ENCODE measurements at regions not wholly inside any gene's neighbourhood (a gene's known extent, or its start where the extent isn't known, plus 50 kb on each side); places are given as distances from the start of the nearest gene placed in this dataset.

- H4K20me1 ChIP-seq (replicated peaks; ENCODE audit: control insufficient read depth, insufficient read depth, low read length) = no peaks in the 10 kb centered on the region
- H3K27ac ChIP-seq (ENCODE audit: extremely low read depth, low read depth, low read length) = no peak overlapping the region
- H3K27me3 ChIP-seq (ENCODE audit: control insufficient read depth in 2 of 2, insufficient read depth in 2 of 2, low read length in 2 of 2) = peaks cover 5 to 13% of the 10 kb centered on the region in 2 experiments; a peak in 4 of 5 replicates
- H3K4me1 ChIP-seq (replicated peaks in 1 of 2; ENCODE audit: control insufficient read depth in 2 of 2, insufficient read depth in 2 of 2, low read length in 2 of 2) = no peaks in the 10 kb centered on the region
- H3K4me2 ChIP-seq (ENCODE audit: insufficient read depth, low read length) = no peak overlapping the region
- intact Hi-C loops (cut with micrococcal nuclease) = no loop called here
- no peak overlapping the region for H3K9ac ChIP-seq (ENCODE audit: insufficient read depth in 1 of 2, low read depth in 2 of 2, low read length in 2 of 2)
- ATAC-seq = peak; percentile 47; the same call in 2 of the 3 replicates
- H3K9me1 ChIP-seq (ENCODE audit: control insufficient read depth, insufficient read depth, low read length) = no peaks in the 10 kb centered on the region
- BruUV-seq (replicated peaks) = no TSS peak
- no peak overlapping the region for H3K4me3 ChIP-seq
- no peak for DNase-seq (ENCODE audit: extremely low read depth in 1 of 4, low spot score in 3 of 4)
- ChIA-PET POLR2A (no interaction called here), CTCF (ENCODE audit: low intra/inter-chr PET ratio) (no interaction called here)
- WGBS (ENCODE audit: insufficient coverage, low coverage, missing lambda C conversion rate) = 0% methylated on average over 2 of the region's 2 CpGs
- no peak overlapping the region for H2AFZ ChIP-seq (ENCODE audit: low read depth, low read length)
- no peaks in the 10 kb centered on the region for H3K36me3 ChIP-seq (ENCODE audit: control insufficient read depth, insufficient read depth, low read length)
- H3K79me2 ChIP-seq (ENCODE audit: control insufficient read depth, insufficient read depth, low read length) = no peaks in the 10 kb centered on the region
- FAIRE-seq = no peak
- no peaks in the 10 kb centered on the region for H3K9me3 ChIP-seq (replicated peaks; ENCODE audit: control insufficient read depth, insufficient read depth, low read depth, low read length)
- in situ Hi-C loops (cut with MboI) = no loop called here
- peak; percentile 91 for TF ChIP-seq NR2C1 (IDR thresholded peaks at IDR 0.05)
- peak; percentile 93 for TF ChIP-seq NR2C1 (tag; IDR thresholded peaks at IDR 0.05)
- no peak for TF ChIP-seq RBM39 (optimal IDR thresholded peaks at IDR 0.05; ENCODE audit: low read depth, low read length)
- no peak for TF ChIP-seq KAT8 (IDR thresholded peaks at IDR 0.05; ENCODE audit: low read depth)
- TF ChIP-seq, protein P1, sequence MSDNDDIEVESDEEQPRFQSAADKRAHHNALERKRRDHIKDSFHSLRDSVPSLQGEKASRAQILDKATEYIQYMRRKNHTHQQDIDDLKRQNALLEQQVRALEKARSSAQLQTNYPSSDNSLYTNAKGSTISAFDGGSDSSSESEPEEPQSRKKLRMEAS (CRISPR knock-in tag; IDR thresholded peaks at IDR 0.05) = no peak
- peak; percentile 74 for TF ChIP-seq ZBTB40 (IDR thresholded peaks at IDR 0.05)
- TF ChIP-seq ZBTB40 (CRISPR knock-in tag; IDR thresholded peaks at IDR 0.05) = no peak
- TF ChIP-seq RFX1 (IDR thresholded peaks at IDR 0.05) = peak; percentile 71
- TF ChIP-seq ESRRA (IDR thresholded peaks at IDR 0.05; ENCODE audit: borderline replicate concordance, low read depth) = peak; percentile 44; the same call in 1 of the 2 replicates
- no peak for TF ChIP-seq ZNF280B (CRISPR knock-in tag; IDR thresholded peaks at IDR 0.05)
- TF ChIP-seq GABPA (tag; conservative IDR thresholded peaks at IDR 0.05; ENCODE audit: low read depth) = peak; percentile 77
- TF ChIP-seq MXI1 (IDR thresholded peaks at IDR 0.05; ENCODE audit: low read depth, low read length) = no peak
- TF ChIP-seq NR2C2 (CRISPR knock-in tag; IDR thresholded peaks at IDR 0.05) = no peak
- peak; percentile 92 for TF ChIP-seq NR2C2 (tag; IDR thresholded peaks at IDR 0.05)
Observed at GRCh38 chr7:131786204-131786603, 229.8 kb upstream of the PODXL start.
